ENCODE measurements at regions not wholly inside any gene's neighbourhood (a gene's known extent, or its start where the extent isn't known, plus 50 kb on each side); places are given as distances from the start of the nearest gene placed in this dataset.
"Not testable (repeated sequence)": the region's sequence is repeated elsewhere in the genome, so short reads cannot be mapped to it uniquely, and the experiment has no call there.

GRCh38 chr17:79560527-79560926, 50.3 kb downstream of the RBFOX3 start:
- no peak for DNase-seq

GRCh38 chr17:79559111-79559887, 51.6 kb downstream of the RBFOX3 start:
- DNase-seq = no peak

- DNase-seq = no peak
Observed at GRCh38 chr17:79558091-79558900, 52.6 kb downstream of the RBFOX3 start.

- DNase-seq = no peak
Observed at GRCh38 chr17:79557276-79558090, 53.4 kb downstream of the RBFOX3 start.

GRCh38 chr17:79556271-79556670, 54.6 kb downstream of the RBFOX3 start:
- DNase-seq = no peak

GRCh38 chr17:79555543-79555942, 55.3 kb downstream of the RBFOX3 start:
- no peak for DNase-seq

GRCh38 chr17:79554346-79554745, 56.5 kb downstream of the RBFOX3 start:
- DNase-seq = not testable (repeated sequence)

- DNase-seq = no peak
Observed at GRCh38 chr17:79552824-79553223, 58.0 kb downstream of the RBFOX3 start.

- no peak for DNase-seq
Observed at GRCh38 chr17:79552405-79552804, 58.4 kb downstream of the RBFOX3 start.

GRCh38 chr17:79549141-79549915, 61.5 kb downstream of the RBFOX3 start:
- no peak for DNase-seq

GRCh38 chr17:79548116-79548515, 62.7 kb downstream of the RBFOX3 start:
- no peak for DNase-seq

- no peak for DNase-seq
Observed at GRCh38 chr17:79547586-79547985, 63.3 kb downstream of the RBFOX3 start.

- DNase-seq = not testable (repeated sequence)
Observed at GRCh38 chr17:79547171-79547570, 63.7 kb downstream of the RBFOX3 start.

- DNase-seq = no peak
Observed at GRCh38 chr17:79546386-79546785, 64.5 kb downstream of the RBFOX3 start.

- no peak for DNase-seq
Observed at GRCh38 chr17:79545251-79546005, 65.4 kb downstream of the RBFOX3 start.

- no peak for DNase-seq
Observed at GRCh38 chr17:79544142-79544914, 66.5 kb downstream of the RBFOX3 start.

GRCh38 chr17:79543531-79543930, 67.3 kb downstream of the RBFOX3 start:
- DNase-seq = no peak

GRCh38 chr17:79542718-79543117, 68.1 kb downstream of the RBFOX3 start:
- no peak for DNase-seq

GRCh38 chr17:79541056-79541850, 69.6 kb downstream of the RBFOX3 start:
- DNase-seq = no peak
